ENCODE measurements at regions not wholly inside any gene's neighbourhood (a gene's known extent, or its start where the extent isn't known, plus 50 kb on each side); places are given as distances from the start of the nearest gene placed in this dataset.

GRCh38 chr7:86477343-86477935 is 166.3 kb upstream of the GRM3 start:
- no peak for TF ChIP-seq CTCF (IDR thresholded peaks at IDR 0.05; ENCODE audit: insufficient read depth, low read length, poor library complexity, severe bottlenecking)
- no peak for TF ChIP-seq EZH2phosphoT487 (conservative IDR thresholded peaks at IDR 0.05; ENCODE audit: low read length)

Measured in SU-DHL-6 (cell line).